Caco-2 (cell line): ENCODE measurements at regions not wholly inside any gene's neighbourhood (a gene's known extent, or its start where the extent isn't known, plus 50 kb on each side); places are given as distances from the start of the nearest gene placed in this dataset.
A peak's percentile ranks its signal among the peaks of the same experiment; 100 is the strongest.

Experiments
- BruUV-seq: library from RNA; stranded (reverse); fragments of 400-500 nt; replicated peaks from 2 replicates; lab custom pipeline; 2021; lab: Mats Ljungman, UMichigan
- CTCF ChIA-PET: fragments of 300-600 bp; sonication (Branson Sonifier 250); formaldehyde crosslinking; loops from one replicate; lab custom pipeline; 2022; ENCODE audit warnings: antibody characterized with exemption; lab: Charles Lee
- POLR2A ChIA-PET: fragments of 300-600 bp; sonication (Branson Sonifier 250); formaldehyde crosslinking; loops from one replicate; lab custom pipeline; 2022; ENCODE audit warnings: antibody characterized with exemption; lab: Charles Lee
- DNase-seq, 2 experiments: peaks; one replicate each; pipeline versions ENCODE4 v3.0.0 to v3.0.0-alpha.2; 2020 to 2022
- H3K27me3 ChIP-seq: replicated peaks from 2 replicates; pipeline ENCODE4 v1.6.0; 2011; ENCODE audit warnings: low read length; ENCODE audit not compliant: control insufficient read depth, insufficient read depth
- H3K36me3 ChIP-seq: 2 replicates; pipeline ENCODE4 v1.5.1; 2011; ENCODE audit warnings: low read length; ENCODE audit not compliant: control insufficient read depth, insufficient read depth
- H3K4me1 ChIP-seq: fragments of 250-450 bp; sonication (Bioruptor Pico); 2 replicates; pipeline ENCODE4 v1.5.1; 2020; ENCODE audit warnings: mild to moderate bottlenecking
- H3K4me3 ChIP-seq: 2 replicates; pipeline ENCODE4 v1.5.1; 2011; ENCODE audit warnings: low read depth, mild to moderate bottlenecking, control low read depth, low read length
- H3K9me3 ChIP-seq: fragments of 250-450 bp; sonication (Bioruptor Pico); 2 replicates; pipeline ENCODE4 v1.5.1; 2020; ENCODE audit warnings: mild to moderate bottlenecking, moderate library complexity
- H3K27ac Mint-ChIP-seq: one replicate; pipeline ENCODE4 v1.8.0; 2022; ENCODE audit warnings: mixed read lengths; ENCODE audit not compliant: unreplicated experiment
- H3K27me3 Mint-ChIP-seq: one replicate; pipeline ENCODE4 v1.8.0; 2022; ENCODE audit warnings: mixed read lengths; ENCODE audit not compliant: insufficient read depth, unreplicated experiment
- H3K36me3 Mint-ChIP-seq: one replicate; pipeline ENCODE4 v1.8.0; 2022; ENCODE audit warnings: mild to moderate bottlenecking, mixed read lengths; ENCODE audit not compliant: insufficient read depth, unreplicated experiment
- H3K4me1 Mint-ChIP-seq: one replicate; pipeline ENCODE4 v1.8.0; 2022; ENCODE audit warnings: low read depth, mixed read lengths; ENCODE audit not compliant: unreplicated experiment
- H3K4me3 Mint-ChIP-seq: one replicate; pipeline ENCODE4 v1.8.0; 2022; ENCODE audit warnings: mild to moderate bottlenecking, moderate library complexity, mixed read lengths; ENCODE audit not compliant: unreplicated experiment
- H3K9me3 Mint-ChIP-seq: one replicate; pipeline ENCODE4 v1.8.0; 2022; ENCODE audit warnings: mixed read lengths; ENCODE audit not compliant: unreplicated experiment
- intact Hi-C: fragments of 100-400 bp; cut with micrococcal nuclease; formaldehyde crosslinking; loops from one replicate; pipeline ENCODE4 v1.10.0; 2022; ENCODE audit not compliant: unreplicated experiment
- TF ChIP-seq, protein P1 (sequence below), 2 experiments: fragments of 200-600 bp in 1 of 2; IDR thresholded peaks; 1 replicate in 1 of 2; 2 replicates in 1 of 2; pipeline versions ENCODE4 v1.5.1 to v1.8.0; 2011 to 2022; ENCODE audit warnings: antibody characterized with exemption in 1 of 2, control low read depth in 1 of 2, inconsistent platforms in 1 of 2, low read depth in 1 of 2, low read length in 1 of 2, mild to moderate bottlenecking in 1 of 2, moderate library complexity in 1 of 2; ENCODE audit not compliant: insufficient read depth in 1 of 2, severe bottlenecking in 1 of 2, unreplicated experiment in 1 of 2

DNA sequence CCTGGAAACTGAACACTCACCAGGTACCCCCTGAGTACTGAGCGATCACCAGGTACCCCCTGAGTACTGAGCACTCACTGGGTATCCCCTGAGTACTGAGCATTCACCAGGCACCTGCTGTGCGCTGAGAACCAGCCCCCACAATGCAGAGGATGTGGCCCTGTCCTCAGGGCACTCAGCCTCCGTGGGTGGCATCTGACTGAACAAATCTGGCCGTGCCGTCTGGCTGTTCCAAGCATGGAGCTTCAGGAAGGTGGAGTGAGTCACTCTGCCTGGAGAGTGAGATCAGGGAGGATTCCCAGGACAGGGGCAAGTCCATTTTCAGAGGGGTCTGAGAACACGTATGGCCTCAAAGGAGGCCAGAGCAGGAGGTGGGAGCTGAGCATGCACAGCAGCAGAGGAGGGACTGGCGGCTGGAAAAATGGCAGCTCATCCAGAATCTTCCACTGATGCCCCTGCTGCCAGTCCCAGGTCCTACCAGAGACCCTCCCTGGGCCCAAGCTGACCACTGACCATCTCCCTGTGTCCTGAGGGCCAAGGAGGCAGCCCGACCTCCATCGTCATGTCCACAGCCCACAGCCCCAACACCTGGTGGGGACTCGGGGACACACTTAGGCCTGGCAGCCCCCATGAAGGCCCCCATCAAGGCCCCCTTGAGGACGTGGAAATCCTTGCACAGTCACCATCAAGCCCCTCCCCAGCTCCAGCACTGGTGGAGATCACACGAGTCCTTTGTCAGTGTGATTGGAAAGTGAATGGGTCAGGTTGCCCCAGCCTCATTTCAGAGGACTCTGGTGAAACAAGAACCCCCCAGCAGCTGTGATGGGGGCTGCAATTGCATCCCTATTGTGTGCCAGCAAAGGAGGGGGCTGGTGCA, 94.1 kb downstream of the HMX1 start:
- H3K9me3 Mint-ChIP-seq: no peaks in the 10 kb centered on the region
- no peak overlapping the region for H3K27ac Mint-ChIP-seq

DNA sequence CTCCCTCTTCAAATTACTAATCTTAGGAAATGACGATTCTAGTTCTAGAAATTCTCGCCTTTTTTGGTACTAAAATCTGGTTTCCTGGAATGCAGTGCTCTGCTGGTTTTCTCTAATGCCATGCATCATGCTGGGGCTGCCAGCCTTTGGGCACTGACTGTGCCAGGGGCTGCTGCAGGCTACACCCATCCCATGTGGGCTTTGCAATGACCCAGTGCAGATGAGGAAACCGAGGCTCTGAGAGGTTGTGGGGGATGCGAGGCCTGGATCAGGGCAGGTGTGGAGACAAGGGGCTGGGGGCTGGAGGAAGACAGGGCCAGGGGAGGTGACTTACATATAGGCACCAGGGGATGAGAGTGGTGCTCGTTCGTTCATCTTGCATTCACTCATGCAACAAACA, 95.3 kb downstream of the HMX1 start:
- H3K4me3 ChIP-seq: no peak overlapping the region
- CTCF ChIA-PET: no interaction called here

More for the DNA sequence above, 94.1 kb downstream of the HMX1 start:
- H3K4me1 ChIP-seq: no peaks in the 10 kb centered on the region
- Mint-ChIP-seq H3K27me3 (no peaks in the 10 kb centered on the region), H3K36me3 (no peaks in the 10 kb centered on the region), H3K4me3 (no peak overlapping the region), H3K4me1 (no peaks in the 10 kb centered on the region)
- ChIA-PET POLR2A (no interaction called here), CTCF (no interaction called here)
- intact Hi-C loops: no loop called here
- H3K36me3 ChIP-seq: no peaks in the 10 kb centered on the region
- no peaks in the 10 kb centered on the region for H3K9me3 ChIP-seq
- no TSS peak for BruUV-seq
- H3K27me3 ChIP-seq: no peaks in the 10 kb centered on the region
- no peak overlapping the region for H3K4me3 ChIP-seq
- DNase-seq: no peak
- TF ChIP-seq, protein P1, sequence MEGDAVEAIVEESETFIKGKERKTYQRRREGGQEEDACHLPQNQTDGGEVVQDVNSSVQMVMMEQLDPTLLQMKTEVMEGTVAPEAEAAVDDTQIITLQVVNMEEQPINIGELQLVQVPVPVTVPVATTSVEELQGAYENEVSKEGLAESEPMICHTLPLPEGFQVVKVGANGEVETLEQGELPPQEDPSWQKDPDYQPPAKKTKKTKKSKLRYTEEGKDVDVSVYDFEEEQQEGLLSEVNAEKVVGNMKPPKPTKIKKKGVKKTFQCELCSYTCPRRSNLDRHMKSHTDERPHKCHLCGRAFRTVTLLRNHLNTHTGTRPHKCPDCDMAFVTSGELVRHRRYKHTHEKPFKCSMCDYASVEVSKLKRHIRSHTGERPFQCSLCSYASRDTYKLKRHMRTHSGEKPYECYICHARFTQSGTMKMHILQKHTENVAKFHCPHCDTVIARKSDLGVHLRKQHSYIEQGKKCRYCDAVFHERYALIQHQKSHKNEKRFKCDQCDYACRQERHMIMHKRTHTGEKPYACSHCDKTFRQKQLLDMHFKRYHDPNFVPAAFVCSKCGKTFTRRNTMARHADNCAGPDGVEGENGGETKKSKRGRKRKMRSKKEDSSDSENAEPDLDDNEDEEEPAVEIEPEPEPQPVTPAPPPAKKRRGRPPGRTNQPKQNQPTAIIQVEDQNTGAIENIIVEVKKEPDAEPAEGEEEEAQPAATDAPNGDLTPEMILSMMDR (IDR thresholded peaks at IDR 0.05; ENCODE audit: insufficient read depth in 1 of 2, low read depth in 1 of 2, low read length in 1 of 2, severe bottlenecking in 1 of 2, unreplicated experiment in 1 of 2): no peak

DNA sequence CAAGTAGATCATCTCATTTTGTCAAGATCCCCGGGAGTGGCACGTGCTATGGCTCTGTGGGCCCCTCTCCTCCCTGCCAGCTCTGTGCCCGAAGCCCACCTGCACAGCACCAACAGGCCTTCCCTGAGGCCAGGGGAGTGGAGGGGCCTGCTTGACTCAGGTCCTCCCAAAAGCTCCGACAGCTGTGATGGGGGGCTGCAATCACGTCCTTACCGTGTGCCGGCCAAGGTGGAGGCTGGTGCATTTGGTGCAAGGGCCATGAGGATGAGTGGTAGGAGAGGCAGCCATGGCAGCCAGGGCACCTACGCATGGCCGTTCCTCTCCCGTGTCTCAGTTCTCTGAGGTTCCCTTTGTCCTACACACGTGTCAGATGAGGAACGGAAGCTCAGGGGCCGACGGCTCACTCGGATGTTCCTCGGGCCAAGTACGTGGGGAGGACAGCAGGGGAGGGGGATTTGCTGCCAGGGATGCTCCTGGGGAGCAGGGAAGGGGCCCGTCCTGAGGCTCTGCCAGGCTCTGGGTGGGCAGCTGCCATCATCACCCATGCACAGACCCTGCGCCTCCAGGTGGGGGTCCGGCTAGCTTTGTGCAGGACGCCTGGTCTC, 95.8 kb downstream of the HMX1 start:
- Mint-ChIP-seq H3K27me3 (no peaks in the 10 kb centered on the region), H3K27ac (no peak overlapping the region), H3K4me1 (no peaks in the 10 kb centered on the region), H3K4me3 (no peak overlapping the region), H3K36me3 (no peaks in the 10 kb centered on the region), H3K9me3 (no peaks in the 10 kb centered on the region)
- no TSS peak for BruUV-seq
- TF ChIP-seq, protein P1 (IDR thresholded peaks at IDR 0.05; ENCODE audit: insufficient read depth in 1 of 2, low read depth in 1 of 2, low read length in 1 of 2, severe bottlenecking in 1 of 2, unreplicated experiment in 1 of 2): no peak
- no peaks in the 10 kb centered on the region for H3K9me3 ChIP-seq
- POLR2A ChIA-PET: no interaction called here
- H3K27me3 ChIP-seq: no peaks in the 10 kb centered on the region
- intact Hi-C loops: no loop called here
- no peaks in the 10 kb centered on the region for H3K36me3 ChIP-seq
- CTCF ChIA-PET: interaction anchor here (1.0 kb wide), 1 partner anchor 14 kb away, joined by 3 read pairs; no protein-coding TSS in a partner anchor
- no peak overlapping the region for H3K4me3 ChIP-seq
- no peaks in the 10 kb centered on the region for H3K4me1 ChIP-seq
- DNase-seq: peak in 1 of 2 experiments; percentile 21

More for the DNA sequence above, 95.3 kb downstream of the HMX1 start:
- POLR2A ChIA-PET: no interaction called here
- H3K27me3 Mint-ChIP-seq: no peaks in the 10 kb centered on the region
- H3K4me1 ChIP-seq: no peaks in the 10 kb centered on the region
- no peak for DNase-seq
- H3K36me3 Mint-ChIP-seq: no peaks in the 10 kb centered on the region
- no peak overlapping the region for H3K27ac Mint-ChIP-seq
- H3K4me3 Mint-ChIP-seq: no peak overlapping the region
- no peaks in the 10 kb centered on the region for H3K36me3 ChIP-seq
- H3K4me1 Mint-ChIP-seq: no peaks in the 10 kb centered on the region
- no peaks in the 10 kb centered on the region for H3K9me3 Mint-ChIP-seq
- TF ChIP-seq, protein P1 (IDR thresholded peaks at IDR 0.05; ENCODE audit: insufficient read depth in 1 of 2, low read depth in 1 of 2, low read length in 1 of 2, severe bottlenecking in 1 of 2, unreplicated experiment in 1 of 2): no peak
- H3K9me3 ChIP-seq: no peaks in the 10 kb centered on the region
- intact Hi-C loops: no loop called here
- H3K27me3 ChIP-seq: no peaks in the 10 kb centered on the region
- BruUV-seq: no TSS peak
